ENCODE measurements at regions not wholly inside any gene's neighbourhood (a gene's known extent, or its start where the extent isn't known, plus 50 kb on each side); places are given as distances from the start of the nearest gene placed in this dataset.

DNA sequence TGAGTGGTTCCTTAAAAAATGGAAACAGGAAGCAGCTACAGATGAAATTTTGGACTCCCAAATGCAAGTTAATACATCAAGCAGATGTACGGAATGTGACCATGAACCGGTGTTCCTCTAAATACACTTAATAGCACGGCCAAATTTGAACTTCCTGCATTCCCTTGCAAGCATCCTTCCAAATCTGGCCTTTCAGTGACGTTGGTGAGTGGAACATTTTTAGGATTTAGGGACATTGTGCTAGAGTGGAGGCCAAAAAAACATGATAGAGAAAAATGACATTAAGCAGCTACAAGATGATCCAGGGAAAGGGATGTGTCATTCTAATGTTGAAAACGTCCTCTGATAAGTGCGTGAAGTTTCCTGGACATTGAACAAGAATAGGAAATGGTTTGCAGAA is 62.1 kb downstream of the CTAGE1 start:
- DNase-seq, result no peak

DNA sequence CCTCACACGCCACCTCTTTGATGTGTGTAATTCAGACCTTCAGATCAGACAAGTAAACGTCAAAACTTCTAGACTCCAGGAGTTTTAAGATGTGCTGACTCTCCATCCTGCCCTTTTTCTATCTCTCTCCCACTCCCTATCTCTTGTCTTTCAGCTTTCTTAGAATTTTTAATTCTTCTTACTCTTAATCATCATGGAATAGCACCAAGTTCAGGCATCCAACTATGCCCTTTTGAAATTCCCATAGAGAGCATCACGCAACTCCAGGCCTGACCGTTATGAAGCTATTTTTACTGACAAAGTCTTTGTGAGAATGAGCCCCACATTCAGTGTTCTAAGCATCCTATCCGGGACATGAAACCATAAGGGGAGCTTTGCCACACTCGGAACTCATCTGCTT is 62.6 kb downstream of the CTAGE1 start:
- DNase-seq, result no peak

DNA sequence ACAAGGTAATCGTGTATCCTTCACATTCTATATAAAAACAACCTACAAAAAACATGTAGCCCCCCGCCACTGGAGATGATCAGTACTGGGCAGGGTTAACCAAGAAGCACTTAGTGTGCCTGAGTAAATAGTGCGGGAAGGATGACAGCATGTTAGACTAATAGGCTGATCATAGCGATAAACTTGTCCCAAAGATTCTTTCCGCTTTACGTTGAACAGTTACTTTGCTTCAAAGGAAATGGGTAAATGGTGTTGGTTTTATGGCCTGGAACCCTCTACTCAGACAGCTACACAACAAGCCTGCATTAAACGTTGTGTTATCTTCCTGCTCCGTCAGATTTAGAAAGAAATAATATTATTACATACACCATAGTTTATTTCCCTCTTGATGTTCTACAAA is 67.7 kb downstream of the CTAGE1 start:
- no peak for DNase-seq

DNA sequence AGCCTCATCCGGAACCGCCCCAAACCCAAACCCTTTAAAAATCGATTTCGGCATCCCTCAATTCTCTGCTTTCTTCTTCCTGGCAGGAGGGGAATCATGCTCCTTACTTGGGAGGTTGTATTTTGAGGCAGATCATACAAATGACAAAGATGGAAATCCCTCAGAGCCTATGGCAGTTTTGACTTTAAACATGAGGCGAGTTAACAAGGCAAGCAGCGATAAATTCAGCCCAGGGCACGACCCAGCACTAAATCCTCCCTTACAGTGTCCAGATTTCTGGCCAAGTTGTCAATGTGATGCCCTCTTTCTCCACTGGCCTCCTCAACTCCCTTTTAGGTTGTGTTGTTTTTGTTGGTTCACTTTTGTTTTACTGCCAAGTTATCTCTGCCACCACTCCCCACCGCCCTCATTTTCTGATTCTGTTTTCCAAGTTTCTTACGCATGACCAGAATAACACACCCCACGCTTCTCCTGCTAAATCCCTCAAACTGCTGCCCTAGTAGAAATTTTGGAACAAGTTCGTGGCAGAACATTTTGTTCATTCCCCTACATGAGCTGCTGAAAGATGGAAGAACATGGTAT is 68.3 kb downstream of the CTAGE1 start:
- no peak for DNase-seq

DNA sequence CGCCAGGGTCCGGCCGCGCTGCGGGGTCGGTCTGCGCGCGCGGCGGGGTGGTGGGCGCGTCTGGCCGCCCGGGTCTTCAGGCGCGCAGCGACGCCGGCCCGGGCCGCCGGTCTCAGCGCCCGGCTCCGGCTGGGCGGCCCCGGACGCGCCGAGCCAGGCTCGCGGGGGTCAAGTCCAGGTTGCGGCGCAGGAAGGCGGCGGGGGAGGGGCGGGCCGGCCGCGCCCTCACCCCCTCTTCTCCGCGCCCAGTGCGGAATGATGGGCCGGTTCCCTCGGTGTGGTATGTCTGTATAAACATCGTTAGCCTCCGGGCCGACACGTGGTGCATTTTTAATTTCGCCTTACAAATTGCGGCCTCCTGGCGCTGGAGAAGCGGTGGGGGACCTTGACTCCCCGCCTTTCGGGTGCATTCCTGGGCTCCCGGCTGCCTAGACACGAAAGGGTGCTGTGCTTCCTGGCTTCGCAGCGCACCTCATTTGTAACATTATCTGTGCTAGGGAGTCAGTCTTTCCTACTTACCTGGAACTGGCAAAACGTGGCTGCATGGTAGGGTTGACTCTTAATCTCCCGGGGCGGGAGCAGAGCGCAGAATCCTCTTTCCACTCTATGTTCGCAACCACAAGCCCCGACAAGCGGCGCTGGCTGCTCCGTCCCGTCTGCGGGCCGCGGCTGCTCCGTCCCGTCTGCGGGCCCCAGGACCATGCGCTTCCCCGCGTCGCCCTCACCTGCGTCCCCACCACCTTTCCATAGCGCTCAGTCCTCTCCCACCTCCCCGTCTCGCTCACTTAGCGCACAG is 69.0 kb downstream of the CTAGE1 start:
- DNase-seq, result no peak

DNA sequence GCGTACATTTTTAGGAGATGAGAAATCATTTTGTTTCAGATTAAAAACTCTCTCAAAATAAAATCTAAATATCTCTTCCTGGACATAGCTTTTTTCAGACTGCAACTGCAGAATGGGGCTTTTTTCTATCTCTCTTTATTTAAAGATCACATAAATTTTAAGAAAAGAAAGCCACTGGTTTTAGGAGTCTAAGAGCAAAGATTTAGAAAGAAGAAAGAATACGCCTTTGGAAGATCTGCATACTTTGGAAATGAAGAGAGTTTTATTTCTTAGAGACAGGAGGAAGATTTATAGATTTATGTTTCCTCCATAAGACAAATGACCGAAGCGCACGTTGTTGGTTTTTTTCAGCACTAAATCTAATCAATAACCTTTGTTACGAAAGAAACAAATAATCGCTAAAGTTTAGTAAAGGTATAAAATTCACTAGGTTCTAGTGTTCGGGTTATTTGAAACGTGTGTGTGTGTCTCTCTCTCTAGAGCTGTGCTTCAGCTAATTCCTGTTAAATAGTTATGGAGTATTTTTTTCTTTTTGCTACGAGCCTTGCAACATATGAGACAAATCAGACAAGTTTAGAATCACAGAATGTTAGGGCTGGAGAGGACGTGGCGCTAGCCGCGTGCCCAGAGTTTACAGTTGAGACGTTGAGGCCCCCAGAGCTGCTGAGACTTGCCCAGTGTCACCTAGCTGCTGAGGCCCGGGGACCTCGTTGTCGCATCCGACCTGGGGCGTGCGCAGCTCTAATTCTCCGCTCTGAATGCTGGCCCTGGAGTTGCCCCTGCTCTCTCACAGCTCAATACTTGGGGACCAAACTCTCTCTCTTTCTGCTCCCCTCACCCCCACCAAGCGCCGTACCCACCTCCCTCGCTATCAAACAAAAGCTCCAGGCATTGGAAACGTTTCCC is 69.9 kb downstream of the CTAGE1 start:
- no peak for DNase-seq

- DNase-seq, result no peak
These were observed 70.6 kb downstream of the CTAGE1 start for GRCh38 chr18:22346953-22347605.

- DNase-seq, result no peak
These were observed 71.2 kb downstream of the CTAGE1 start for GRCh38 chr18:22346401-22346952.

DNA sequence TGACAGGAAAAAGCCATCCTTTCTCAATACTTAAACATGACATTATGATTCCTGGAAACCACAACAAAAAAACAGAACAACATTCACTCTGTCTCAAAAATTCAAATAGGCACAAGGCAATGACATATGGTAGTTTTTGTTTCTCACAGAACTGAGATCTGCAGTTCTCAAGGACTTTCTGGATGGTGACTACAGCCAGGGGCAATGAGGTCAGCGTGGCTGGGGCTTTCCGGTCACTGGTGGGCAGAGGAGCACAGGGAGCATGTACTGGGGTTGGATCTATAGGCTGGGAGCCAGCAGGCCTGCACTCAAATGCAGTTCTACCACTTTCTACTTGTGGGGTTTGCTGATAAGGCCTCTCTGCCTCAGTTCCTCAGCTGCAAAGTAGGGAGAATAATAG is 72.0 kb downstream of the CTAGE1 start:
- DNase-seq, result no peak

GRCh38 chr18:22344908-22345670 is 72.6 kb downstream of the CTAGE1 start:
- DNase-seq, result no peak

DNA sequence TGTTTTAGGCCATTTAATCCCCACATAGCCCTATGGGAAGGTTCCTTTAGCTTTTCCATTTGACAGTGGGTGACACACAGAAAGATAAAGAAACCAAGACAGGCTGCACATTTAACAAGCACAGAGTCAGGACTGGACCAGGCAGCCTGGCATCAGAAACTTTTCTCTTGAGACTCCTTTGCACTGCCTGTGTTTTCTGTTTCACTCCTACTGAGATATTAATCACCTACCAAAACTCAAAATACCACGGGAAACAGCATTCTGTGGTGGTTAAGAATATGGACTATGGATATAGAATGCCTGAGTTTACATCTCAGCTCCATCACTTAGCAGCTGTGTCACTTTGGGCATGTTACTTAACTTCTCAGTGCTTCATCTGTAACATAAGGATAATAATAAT is 73.3 kb downstream of the CTAGE1 start:
- DNase-seq, result no peak

DNA sequence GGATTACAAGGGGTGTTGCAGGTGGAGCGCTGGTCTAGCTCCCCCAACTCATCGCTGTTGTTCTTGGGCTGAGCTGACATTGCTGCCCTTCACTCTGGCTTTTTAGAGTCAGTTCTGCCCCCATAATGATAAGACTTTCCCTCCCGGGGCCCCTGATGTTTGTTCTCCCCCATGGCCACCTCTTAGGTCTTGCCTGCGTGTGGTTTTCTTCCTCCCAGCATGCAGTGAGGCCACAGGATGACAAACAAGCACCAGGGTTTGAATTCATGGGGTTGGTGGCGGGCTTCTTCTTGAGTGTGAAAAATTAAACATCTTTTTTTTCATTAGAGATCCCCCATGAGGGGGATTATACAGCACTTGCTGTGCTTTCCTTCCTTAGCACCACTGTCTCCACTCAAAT is 74.1 kb downstream of the CTAGE1 start:
- no peak for DNase-seq

DNA sequence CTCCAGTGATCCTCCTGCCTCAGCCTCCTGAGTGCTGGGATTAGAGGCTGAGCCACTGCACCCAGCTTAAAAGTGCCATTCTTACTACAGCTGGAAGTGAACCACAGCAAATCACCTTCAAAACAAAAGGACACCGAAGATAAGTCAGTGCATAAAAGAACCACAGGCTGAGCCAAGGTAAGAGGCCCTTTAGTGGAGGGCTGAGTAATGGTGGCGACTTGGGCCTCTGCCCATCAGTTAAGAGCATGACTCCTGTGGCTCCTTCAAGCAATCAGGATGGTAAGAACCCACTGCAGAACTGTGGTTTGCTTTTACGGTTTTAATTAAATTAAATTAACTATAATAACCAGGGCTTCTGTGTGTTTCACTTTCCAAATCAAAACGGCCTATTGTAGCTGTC is 75.1 kb downstream of the CTAGE1 start:
- DNase-seq, result no peak

GRCh38 chr18:22340331-22340730 is 77.4 kb downstream of the CTAGE1 start:
- no peak for DNase-seq

- DNase-seq, result no peak
These were observed 77.8 kb downstream of the CTAGE1 start for GRCh38 chr18:22339913-22340312.

GRCh38 chr18:22337833-22338232 is 79.9 kb downstream of the CTAGE1 start:
- no peak for DNase-seq

GRCh38 chr18:22337306-22337705 is 80.4 kb downstream of the CTAGE1 start:
- no peak for DNase-seq

DNA sequence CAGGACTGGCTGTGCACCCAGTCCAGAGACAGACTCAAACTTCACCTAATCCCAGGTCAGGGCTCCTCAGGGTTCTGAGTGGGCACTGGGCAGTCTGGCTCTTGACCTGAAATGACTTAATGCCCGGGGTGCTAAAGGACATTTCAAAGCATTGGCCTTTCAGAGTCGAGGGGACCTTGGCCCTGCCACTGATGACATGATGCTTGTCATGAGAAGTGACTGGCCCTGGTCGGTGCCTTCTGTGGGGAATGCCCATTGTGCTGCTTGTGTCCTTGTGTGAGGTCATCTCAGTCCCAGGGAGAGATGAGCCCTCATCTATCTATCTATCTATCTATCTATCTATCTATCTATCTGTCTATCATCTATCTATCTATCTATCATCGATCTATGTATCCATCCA is 81.3 kb downstream of the CTAGE1 start:
- no peak for DNase-seq

GRCh38 chr18:22335731-22336198 is 82.0 kb downstream of the CTAGE1 start:
- DNase-seq, result no peak

DNA sequence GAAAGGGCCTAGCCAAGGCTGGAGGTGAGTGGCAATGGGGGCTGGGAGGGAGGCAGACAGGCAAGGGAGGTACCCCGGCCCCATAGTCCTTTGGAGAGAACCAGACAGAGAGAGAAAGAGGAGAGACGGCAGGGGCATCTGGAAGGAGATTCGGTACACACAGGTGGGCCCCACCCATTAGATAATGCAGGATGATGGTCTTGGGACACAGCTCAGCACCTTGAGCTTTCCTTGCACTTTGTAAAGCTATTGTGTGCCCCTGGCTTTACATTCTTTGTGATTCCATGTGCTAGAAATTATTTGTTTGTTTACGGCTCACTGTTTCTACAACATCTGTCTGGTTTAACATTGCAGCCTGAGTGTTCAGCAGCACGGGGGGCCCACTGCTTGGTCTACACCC is 83.1 kb downstream of the CTAGE1 start:
- no peak for DNase-seq

GRCh38 chr18:22332590-22332989 is 85.1 kb downstream of the CTAGE1 start:
- DNase-seq, result no peak

GRCh38 chr18:22330508-22330907 is 87.2 kb downstream of the CTAGE1 start:
- DNase-seq, result no peak

All from SIG-M5 (cell line).